Cardiac fibroblast (primary cell): ENCODE measurements at regions not wholly inside any gene's neighbourhood (a gene's known extent, or its start where the extent isn't known, plus 50 kb on each side); places are given as distances from the start of the nearest gene placed in this dataset.

Source experiments
- DNase-seq, 2 donors: peaks; one replicate each; pipeline versions ENCODE4 v3.0.0 to v3.0.0-alpha.2; 2010; ENCODE audit warnings: low read depth in 2 of 2
- H3K4me3 ChIP-seq, 2 donors: replicated peaks in 1 of 2; 1 replicate in 1 of 2; 2 replicates in 1 of 2; pipeline ENCODE4 v1.5.1; 2011; ENCODE audit warnings: low read depth in 2 of 2, low read length in 2 of 2, mild to moderate bottlenecking in 2 of 2, moderate library complexity in 1 of 2
- TF ChIP-seq, protein P1 (sequence below): IDR thresholded peaks from one replicate; pipeline ENCODE4 v1.5.1; 2011; ENCODE audit warnings: low read depth, mild to moderate bottlenecking, low read length, inconsistent platforms

DNA sequence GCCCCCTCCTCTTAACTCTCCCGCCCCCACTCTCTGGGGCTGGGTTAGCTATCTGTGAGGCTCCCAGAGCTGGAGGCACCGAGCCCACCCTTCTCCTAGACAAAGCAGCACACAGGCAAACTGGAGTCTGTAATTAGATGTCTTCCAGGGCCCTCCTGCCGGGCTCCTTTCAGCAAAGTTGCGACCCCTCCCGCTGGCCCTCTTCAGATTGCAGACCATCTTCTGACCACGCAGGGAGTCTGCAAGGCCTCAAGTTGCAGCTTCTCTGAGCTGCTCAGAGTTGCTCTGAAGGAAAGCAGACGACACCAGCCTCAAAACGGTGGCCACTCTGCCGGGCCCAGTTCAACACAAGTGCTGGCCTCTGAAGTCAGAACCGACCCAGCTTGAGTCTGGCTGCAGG is 228.4 kb upstream of the COPS8 start:
- TF ChIP-seq, protein P1, sequence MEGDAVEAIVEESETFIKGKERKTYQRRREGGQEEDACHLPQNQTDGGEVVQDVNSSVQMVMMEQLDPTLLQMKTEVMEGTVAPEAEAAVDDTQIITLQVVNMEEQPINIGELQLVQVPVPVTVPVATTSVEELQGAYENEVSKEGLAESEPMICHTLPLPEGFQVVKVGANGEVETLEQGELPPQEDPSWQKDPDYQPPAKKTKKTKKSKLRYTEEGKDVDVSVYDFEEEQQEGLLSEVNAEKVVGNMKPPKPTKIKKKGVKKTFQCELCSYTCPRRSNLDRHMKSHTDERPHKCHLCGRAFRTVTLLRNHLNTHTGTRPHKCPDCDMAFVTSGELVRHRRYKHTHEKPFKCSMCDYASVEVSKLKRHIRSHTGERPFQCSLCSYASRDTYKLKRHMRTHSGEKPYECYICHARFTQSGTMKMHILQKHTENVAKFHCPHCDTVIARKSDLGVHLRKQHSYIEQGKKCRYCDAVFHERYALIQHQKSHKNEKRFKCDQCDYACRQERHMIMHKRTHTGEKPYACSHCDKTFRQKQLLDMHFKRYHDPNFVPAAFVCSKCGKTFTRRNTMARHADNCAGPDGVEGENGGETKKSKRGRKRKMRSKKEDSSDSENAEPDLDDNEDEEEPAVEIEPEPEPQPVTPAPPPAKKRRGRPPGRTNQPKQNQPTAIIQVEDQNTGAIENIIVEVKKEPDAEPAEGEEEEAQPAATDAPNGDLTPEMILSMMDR, result no peak
- no peak for DNase-seq
- no peak overlapping the region for H3K4me3 ChIP-seq

DNA sequence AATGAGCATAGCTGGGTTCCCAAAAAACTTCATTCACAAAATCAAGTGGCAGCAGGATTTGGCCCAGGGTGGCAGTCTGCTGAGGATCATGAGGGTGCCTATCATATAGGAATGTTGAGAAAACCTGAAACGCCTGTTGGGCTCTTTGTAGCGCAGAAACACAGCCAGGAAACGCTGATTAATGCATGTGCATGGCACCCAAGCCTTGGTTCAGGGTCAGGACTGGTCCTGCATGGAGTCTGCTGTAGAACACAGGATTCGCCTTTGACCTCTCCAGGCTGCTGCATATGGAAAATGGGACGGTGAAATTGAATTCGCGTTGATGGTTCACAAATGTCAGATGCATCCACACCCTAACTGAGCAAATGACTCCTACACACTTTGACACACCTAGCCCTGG is 227.9 kb upstream of the COPS8 start:
- TF ChIP-seq, protein P1, result no peak
- no peak for DNase-seq
- no peak overlapping the region for H3K4me3 ChIP-seq

DNA sequence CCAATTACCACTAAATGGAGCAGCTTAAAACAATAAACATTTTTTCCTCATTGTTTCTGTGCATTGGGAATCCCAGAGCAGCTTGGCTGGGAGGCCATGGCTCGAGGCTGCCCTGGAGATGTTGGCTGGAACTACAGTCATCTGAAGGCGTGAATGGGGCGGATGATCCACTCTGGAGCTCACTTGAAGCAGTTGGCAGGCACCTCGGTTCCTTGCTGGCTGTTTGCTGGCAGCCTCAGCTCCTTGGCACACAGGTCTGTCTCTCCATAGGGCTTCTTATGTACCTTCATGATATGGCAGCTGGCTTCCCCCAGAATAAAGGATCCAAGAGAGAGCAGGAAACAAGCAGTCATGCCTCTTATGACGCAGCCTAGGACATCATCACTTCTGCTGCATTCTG is 227.0 kb upstream of the COPS8 start:
- no peak overlapping the region for H3K4me3 ChIP-seq
- TF ChIP-seq, protein P1, result no peak
- no peak for DNase-seq

DNA sequence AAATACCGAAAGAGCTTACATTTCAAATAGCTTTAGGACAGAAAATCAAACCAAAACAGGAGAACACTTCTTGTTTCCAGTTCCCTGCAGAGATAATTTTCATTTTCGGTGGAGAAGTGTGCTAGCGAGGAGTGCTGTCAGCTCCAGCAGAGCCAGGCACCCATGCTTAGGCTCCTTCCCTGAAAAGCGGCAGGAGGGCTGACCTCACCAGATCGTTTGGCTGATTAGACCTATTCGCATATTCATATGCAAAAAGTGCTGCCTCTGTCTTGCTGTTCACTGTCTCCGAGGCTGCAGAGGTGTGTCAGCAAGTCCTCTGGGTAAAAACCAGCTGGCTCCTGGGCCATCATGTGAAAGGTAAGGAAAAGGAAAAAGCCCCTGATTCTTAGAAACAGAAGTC is 225.8 kb upstream of the COPS8 start:
- DNase-seq, result no peak
- no peak overlapping the region for H3K4me3 ChIP-seq
- TF ChIP-seq, protein P1, result no peak

DNA sequence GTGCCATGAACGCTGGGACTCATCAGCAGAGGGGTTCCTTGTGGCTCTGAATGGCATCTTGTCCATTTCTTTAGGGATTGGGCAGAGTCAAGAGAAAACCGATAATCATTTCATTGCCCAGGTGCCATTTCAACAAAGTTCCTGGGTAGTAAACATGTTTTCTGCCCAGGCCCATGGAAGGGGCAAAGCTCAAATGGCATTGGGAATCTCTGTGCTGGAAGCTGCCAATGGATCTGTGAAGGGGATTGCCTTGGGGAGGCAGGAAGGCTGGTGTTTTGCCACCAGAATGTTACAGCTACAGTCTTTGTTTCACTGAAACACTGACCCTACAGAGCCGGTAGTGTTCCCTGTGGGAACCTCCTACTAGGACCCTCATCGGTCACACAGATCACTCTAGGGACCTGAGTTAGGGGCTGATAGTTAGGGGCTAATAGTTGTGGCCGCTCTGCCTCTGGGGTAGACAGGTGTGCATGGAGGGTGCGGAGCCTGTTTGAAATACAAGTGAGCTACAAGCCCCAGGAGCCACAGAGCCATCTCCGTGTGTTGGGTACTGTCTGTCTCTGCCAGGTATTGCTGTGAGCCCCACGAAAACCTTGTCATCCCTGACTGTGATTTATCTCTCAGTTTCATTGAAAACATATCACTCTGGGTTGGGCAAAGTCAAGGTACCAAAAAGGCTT is 224.4 kb upstream of the COPS8 start:
- DNase-seq, result no peak
- no peak overlapping the region for H3K4me3 ChIP-seq
- TF ChIP-seq, protein P1, result no peak

DNA sequence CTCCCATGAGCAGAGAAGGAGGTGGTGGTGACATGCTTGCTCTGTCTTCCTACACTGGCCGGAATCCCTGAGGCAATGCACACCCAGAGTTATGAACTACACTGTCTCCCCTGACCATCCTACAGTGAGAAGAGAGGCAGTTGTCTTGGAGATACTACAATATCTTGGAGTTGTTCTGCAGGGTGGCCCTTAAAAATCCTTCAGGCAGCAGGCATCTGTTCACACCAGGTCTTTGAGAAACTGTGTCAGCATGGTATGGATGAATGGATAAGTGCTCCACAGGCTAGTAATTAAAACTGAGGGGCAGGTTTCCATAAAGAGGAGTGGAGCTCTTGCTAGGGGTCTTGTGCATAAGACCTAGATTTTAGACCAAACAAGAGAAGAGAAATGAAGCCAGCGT is 223.7 kb upstream of the COPS8 start:
- TF ChIP-seq, protein P1, result no peak
- DNase-seq, result no peak

DNA sequence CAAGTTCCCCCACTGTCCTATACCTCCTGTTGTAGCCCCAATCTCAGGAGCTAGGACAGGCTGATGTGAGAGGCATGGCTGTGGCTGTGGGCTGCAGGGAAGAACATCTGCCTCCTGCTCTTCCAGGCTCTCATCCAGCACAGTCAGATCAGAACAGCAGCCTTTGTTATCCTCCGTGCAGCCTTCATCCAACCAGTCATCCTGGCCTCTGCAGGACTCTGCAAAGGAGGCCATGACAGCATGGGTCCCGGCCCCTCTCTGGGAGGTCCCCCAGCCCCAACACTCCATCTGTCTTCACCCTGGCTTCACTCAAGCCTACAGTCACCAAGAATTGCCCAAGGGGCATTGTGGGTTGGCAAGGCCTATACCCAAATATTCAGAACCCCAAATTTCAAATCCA is 223.2 kb upstream of the COPS8 start:
- no peak overlapping the region for H3K4me3 ChIP-seq
- TF ChIP-seq, protein P1, result no peak
- DNase-seq, result no peak

More for the DNA sequence above, 223.7 kb upstream of the COPS8 start:
- H3K4me3 ChIP-seq, result no peak overlapping the region
